H9 (cell line): ENCODE measurements at regions not wholly inside any gene's neighbourhood (a gene's known extent, or its start where the extent isn't known, plus 50 kb on each side); places are given as distances from the start of the nearest gene placed in this dataset.

Experiments
- DNase-seq: peaks from one replicate; pipeline ENCODE4 v3.0.0-alpha.2; 2017
- H2AFZ ChIP-seq: one replicate; pipeline ENCODE4 v1.6.1; 2013; ENCODE audit warnings: mild to moderate bottlenecking, low read length, control low read depth, moderate library complexity
- H2AK5ac ChIP-seq: 2 replicates; pipeline ENCODE4 v1.6.1; 2013; ENCODE audit warnings: low read length, control low read depth, mixed read lengths; ENCODE audit not compliant: insufficient read length
- H2BK120ac ChIP-seq: one replicate; pipeline ENCODE4 v1.6.1; 2013; ENCODE audit warnings: low read depth, mild to moderate bottlenecking, low read length, control low read depth, inconsistent platforms; ENCODE audit not compliant: poor library complexity, severe bottlenecking
- H2BK12ac ChIP-seq: 2 replicates; pipeline ENCODE4 v1.6.1; 2013; ENCODE audit warnings: low read length, control low read depth, mixed read lengths, low read depth; ENCODE audit not compliant: insufficient read length
- H2BK15ac ChIP-seq: 2 replicates; pipeline ENCODE4 v1.6.1; 2013; ENCODE audit warnings: low read depth, low read length, control low read depth
- H2BK20ac ChIP-seq: one replicate; pipeline ENCODE4 v1.6.1; 2013; ENCODE audit warnings: low read depth, mild to moderate bottlenecking, low read length, control low read depth, inconsistent platforms; ENCODE audit not compliant: poor library complexity, severe bottlenecking
- H2BK5ac ChIP-seq: 2 replicates; pipeline ENCODE4 v1.6.1; 2013; ENCODE audit warnings: low read length, control low read depth, mixed read lengths; ENCODE audit not compliant: insufficient read length
- H3K14ac ChIP-seq: 2 replicates; pipeline ENCODE4 v1.6.1; 2013; ENCODE audit warnings: low read length, control low read depth; ENCODE audit not compliant: insufficient read depth
- H3K18ac ChIP-seq: 2 replicates; pipeline ENCODE4 v1.6.1; 2013; ENCODE audit warnings: low read depth, mild to moderate bottlenecking, mixed read lengths, low read length, control low read depth; ENCODE audit not compliant: insufficient read length
- H3K23ac ChIP-seq: 2 replicates; pipeline ENCODE4 v1.6.1; 2013; ENCODE audit warnings: low read length, control low read depth, mixed read lengths, low read depth; ENCODE audit not compliant: insufficient read length
- H3K23me2 ChIP-seq: 2 replicates; pipeline ENCODE4 v1.6.1; 2013; ENCODE audit warnings: low read depth, mild to moderate bottlenecking, mixed read lengths, low read length, control low read depth; ENCODE audit not compliant: insufficient read length, poor library complexity, severe bottlenecking
- H3K27ac ChIP-seq: 2 replicates; pipeline ENCODE4 v1.5.1; 2013; ENCODE audit warnings: low read length, control low read depth, mixed read lengths, low read depth; ENCODE audit not compliant: insufficient read length
- H3K27me3 ChIP-seq: 2 replicates; pipeline ENCODE4 v1.6.1; 2013; ENCODE audit warnings: low read length, control low read depth, inconsistent platforms; ENCODE audit not compliant: insufficient read depth
- H3K4ac ChIP-seq: 2 replicates; pipeline ENCODE4 v1.6.1; 2013; ENCODE audit warnings: low read depth, mild to moderate bottlenecking, control low read depth, inconsistent platforms, low read length, moderate library complexity
- H3K4me1 ChIP-seq: 2 replicates; pipeline ENCODE4 v1.6.1; 2013; ENCODE audit warnings: low read length, control low read depth, inconsistent platforms; ENCODE audit not compliant: insufficient read depth
- H3K4me2 ChIP-seq: 2 replicates; pipeline ENCODE4 v1.6.1; 2013; ENCODE audit warnings: low read length, control low read depth, mixed read lengths; ENCODE audit not compliant: insufficient read length, insufficient read depth
- H3K56ac ChIP-seq: 2 replicates; pipeline ENCODE4 v1.6.1; 2013; ENCODE audit warnings: low read depth, mild to moderate bottlenecking, mixed read lengths, low read length, control low read depth; ENCODE audit not compliant: insufficient read length
- H3K79me1 ChIP-seq: 2 replicates; pipeline ENCODE4 v1.6.1; 2013; ENCODE audit warnings: low read depth, mild to moderate bottlenecking, moderate library complexity, low read length, control low read depth, inconsistent platforms; ENCODE audit not compliant: insufficient read depth, poor library complexity, severe bottlenecking
- H3K79me2 ChIP-seq: 2 replicates; pipeline ENCODE4 v1.6.1; 2013; ENCODE audit warnings: low read length, control low read depth, inconsistent platforms; ENCODE audit not compliant: insufficient read depth
- H3K9ac ChIP-seq: 2 replicates; pipeline ENCODE4 v1.6.1; 2013; ENCODE audit warnings: low read length, control low read depth, mixed read lengths; ENCODE audit not compliant: insufficient read length; ENCODE audit errors: extremely low read depth
- H3K9me3 ChIP-seq: one replicate; pipeline ENCODE4 v1.6.1; 2013; ENCODE audit warnings: low read depth, low read length, inconsistent platforms; ENCODE audit not compliant: control insufficient read depth
- H3T11ph ChIP-seq: one replicate; pipeline ENCODE4 v1.6.1; 2013; ENCODE audit warnings: mild to moderate bottlenecking, low read length, control low read depth, inconsistent platforms
- H4K20me1 ChIP-seq: one replicate; pipeline ENCODE4 v1.6.1; 2013; ENCODE audit not compliant: control insufficient read depth, insufficient read length, insufficient read depth
- H4K5ac ChIP-seq: 2 replicates; pipeline ENCODE4 v1.6.1; 2013; ENCODE audit warnings: low read depth, mild to moderate bottlenecking, mixed read lengths, low read length, control low read depth; ENCODE audit not compliant: insufficient read length
- H4K8ac ChIP-seq: replicated peaks from 2 replicates; pipeline ENCODE4 v1.6.1; 2013; ENCODE audit warnings: low read length, control low read depth, mixed read lengths, low read depth; ENCODE audit not compliant: insufficient read length
- H4K91ac ChIP-seq: 2 replicates; pipeline ENCODE4 v1.6.1; 2013; ENCODE audit warnings: low read depth, mild to moderate bottlenecking, moderate library complexity, mixed read lengths, low read length, control low read depth; ENCODE audit not compliant: insufficient read length
- H3K27ac Mint-ChIP-seq, 3 experiments: 2 replicates in 2 of 3; 3 replicates in 1 of 3; pipeline ENCODE4 v1.8.0; 2020 to 2021; ENCODE audit warnings: mixed read lengths in 3 of 3, mild to moderate bottlenecking in 1 of 3, moderate library complexity in 1 of 3
- H3K27me3 Mint-ChIP-seq: 2 replicates; pipeline ENCODE4 v1.8.0; 2021; ENCODE audit warnings: low read depth, mild to moderate bottlenecking, moderate library complexity, mixed read lengths
- H3K36me3 Mint-ChIP-seq, 3 experiments: 2 replicates in 2 of 3; 3 replicates in 1 of 3; pipeline ENCODE4 v1.8.0; 2020 to 2021; ENCODE audit warnings: low read depth in 3 of 3, mixed read lengths in 3 of 3; ENCODE audit not compliant: insufficient read depth in 1 of 3
- H3K4me1 Mint-ChIP-seq, 2 experiments: 2 replicates each; pipeline ENCODE4 v1.8.0; 2020; ENCODE audit warnings: mixed read lengths in 2 of 2
- H3K4me3 Mint-ChIP-seq, 2 experiments: 2 replicates in 1 of 2; 3 replicates in 1 of 2; pipeline ENCODE4 v1.8.0; 2020 to 2021; ENCODE audit warnings: mild to moderate bottlenecking in 2 of 2, mixed read lengths in 2 of 2, moderate library complexity in 1 of 2
- H3K9me3 Mint-ChIP-seq, 2 experiments: 2 replicates in 1 of 2; 3 replicates in 1 of 2; pipeline ENCODE4 v1.8.0; 2020; ENCODE audit warnings: mild to moderate bottlenecking in 2 of 2, mixed read lengths in 2 of 2, moderate library complexity in 1 of 2
- CTCF ChIP-seq: fragments of 200-600 bp; sonication (generic); conservative IDR thresholded peaks from 3 replicates; pipeline ENCODE4 v1.8.0; 2021; ENCODE audit warnings: antibody characterized with exemption, mild to moderate bottlenecking
- WGBS: extraction: QIAGEN DNeasy Blood & Tissue Kit; methylation state at CpG from one replicate; pipeline ENCODE4 v1.1.7; 2013; ENCODE audit warnings: missing lambda C conversion rate, low lambda C conversion rate, mixed read lengths; ENCODE audit not compliant: insufficient read length; ENCODE audit errors: extremely low coverage; 5-methylcytosine and 5-hydroxymethylcytosine counted together

DNA sequence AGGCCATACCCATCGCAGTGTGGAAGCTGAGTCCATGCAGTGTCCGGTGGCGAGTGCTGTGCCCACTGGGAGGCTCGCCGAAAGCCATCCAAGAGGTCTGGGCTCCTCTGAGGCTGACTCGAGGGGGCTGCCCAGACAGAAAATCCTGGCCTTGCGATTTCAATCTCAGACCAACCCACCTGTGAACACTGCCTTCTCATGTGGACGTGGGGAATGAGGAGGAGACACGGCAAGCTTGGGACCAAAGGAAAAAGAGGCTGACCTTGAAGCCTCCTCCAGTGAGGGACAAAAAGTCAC, 157.2 kb upstream of the AFDN start:
- WGBS, result no CpG with 5 or more reads among the region's 9 CpGs
- H3K27ac ChIP-seq, result no peak overlapping the region

More for the DNA sequence above, 157.2 kb upstream of the AFDN start:
- H4K91ac ChIP-seq, result no peak overlapping the region
- no peak overlapping the region for H3T11ph ChIP-seq
- Mint-ChIP-seq H3K4me3 (no peak overlapping the region), H3K36me3 (peaks cover 14 to 16% (median 14%) of the 10 kb centered on the region in 3 experiments), H3K9me3 (peaks cover 15 to 16% of the 10 kb centered on the region in 2 experiments), H3K4me1 (peaks cover 6 to 17% of the 10 kb centered on the region in 2 experiments), H3K27me3 (peaks cover 7% of the 10 kb centered on the region), H3K27ac (no peak overlapping the region; a peak in 1 of 7 replicates)
- no peak overlapping the region for H2BK12ac ChIP-seq
- no peak overlapping the region for H3K4me2 ChIP-seq
- H3K79me2 ChIP-seq, result no peaks in the 10 kb centered on the region
- H3K4ac ChIP-seq, result no peak overlapping the region
- H4K5ac ChIP-seq, result no peak overlapping the region
- H2BK5ac ChIP-seq, result no peak overlapping the region
- H4K20me1 ChIP-seq, result no peaks in the 10 kb centered on the region
- H3K18ac ChIP-seq, result no peak overlapping the region
- no peak overlapping the region for H2AFZ ChIP-seq
- H4K8ac ChIP-seq, result no peak overlapping the region
- H3K27me3 ChIP-seq, result no peaks in the 10 kb centered on the region
- no peak overlapping the region for H3K9ac ChIP-seq
- no peak overlapping the region for H2BK20ac ChIP-seq
- no peak overlapping the region; the same call in 1 of the 2 replicates for H3K14ac ChIP-seq
- no peaks in the 10 kb centered on the region for H3K9me3 ChIP-seq
- no peak for TF ChIP-seq CTCF
- no peak overlapping the region for H2AK5ac ChIP-seq
- no peak for DNase-seq
- no peaks in the 10 kb centered on the region for H3K79me1 ChIP-seq
- no peak overlapping the region for H2BK15ac ChIP-seq
- H3K4me1 ChIP-seq, result no peaks in the 10 kb centered on the region
- no peak overlapping the region for H3K56ac ChIP-seq
- H3K23ac ChIP-seq, result no peak overlapping the region
- no peaks in the 10 kb centered on the region for H3K23me2 ChIP-seq
- H2BK120ac ChIP-seq, result no peak overlapping the region
